Esophagus squamous epithelium (tissue), 5 donors: ENCODE measurements at regions not wholly inside any gene's neighbourhood (a gene's known extent, or its start where the extent isn't known, plus 50 kb on each side); places are given as distances from the start of the nearest gene placed in this dataset.

Source experiments
- DNase-seq: peaks from one replicate; lab custom pipeline; 2025; lab: John Stamatoyannopoulos, UW
- H3K27ac ChIP-seq, 4 donors: fragments of 200-600 bp; sonication (generic); one replicate each; pipeline ENCODE4 v1.5.1; 2016 to 2019; ENCODE audit warnings: mild to moderate bottlenecking in 1 of 4
- H3K27me3 ChIP-seq, 4 donors: fragments of 200-600 bp; sonication (generic); 1 replicate in 3 of 4; 2 replicates in 1 of 4; pipeline versions ENCODE4 v1.5.1 to v1.6.0; 2017 to 2021; ENCODE audit warnings: antibody characterized with exemption in 1 of 4
- H3K36me3 ChIP-seq, 3 donors: fragments of 200-600 bp; sonication (generic); one replicate each; pipeline ENCODE4 v1.5.1; 2016 to 2019
- H3K4me1 ChIP-seq, 3 donors: fragments of 200-600 bp; sonication (generic); one replicate each; pipeline ENCODE4 v1.5.1; 2017 to 2019
- H3K4me3 ChIP-seq, 4 donors: fragments of 200-600 bp; sonication (generic); 1 replicate in 3 of 4; 2 replicates in 1 of 4; pipeline ENCODE4 v1.5.1; 2016 to 2019; ENCODE audit warnings: mild to moderate bottlenecking in 2 of 4, moderate library complexity in 1 of 4
- H3K9me3 ChIP-seq, 3 donors: fragments of 200-600 bp; sonication (generic); one replicate each; pipeline ENCODE4 v1.5.1; 2016 to 2019
- POLR2A ChIP-seq, 4 donors: fragments of 450-650 bp; IDR thresholded peaks; one replicate each; pipeline ENCODE4 v1.6.1; 2017; ENCODE audit warnings: antibody characterized with exemption in 4 of 4, mild to moderate bottlenecking in 4 of 4, moderate library complexity in 3 of 4
- WGBS, 2 donors: methylation state at CpG; one replicate each; pipeline ENCODE4 v1.1.5; 2018; 5-methylcytosine and 5-hydroxymethylcytosine counted together
- intact Hi-C: fragments of 100-400 bp; cut with DNase I; formaldehyde crosslinking; loops from one replicate; pipeline ENCODE4 v1.15.0; 2022
- TF ChIP-seq, protein P1 (sequence below), 6 experiments: fragments of 450-650 bp in 4 of 6; fragments of 200-600 bp in 2 of 6; sonication (generic) in 2 of 6; IDR thresholded peaks; one replicate each; pipeline ENCODE4 v1.5.1; 2016 to 2019; ENCODE audit warnings: antibody characterized with exemption in 6 of 6, mild to moderate bottlenecking in 4 of 6, moderate library complexity in 4 of 6
- donor health status: DM: yes; HTN: yes; CAD: no.

DNA sequence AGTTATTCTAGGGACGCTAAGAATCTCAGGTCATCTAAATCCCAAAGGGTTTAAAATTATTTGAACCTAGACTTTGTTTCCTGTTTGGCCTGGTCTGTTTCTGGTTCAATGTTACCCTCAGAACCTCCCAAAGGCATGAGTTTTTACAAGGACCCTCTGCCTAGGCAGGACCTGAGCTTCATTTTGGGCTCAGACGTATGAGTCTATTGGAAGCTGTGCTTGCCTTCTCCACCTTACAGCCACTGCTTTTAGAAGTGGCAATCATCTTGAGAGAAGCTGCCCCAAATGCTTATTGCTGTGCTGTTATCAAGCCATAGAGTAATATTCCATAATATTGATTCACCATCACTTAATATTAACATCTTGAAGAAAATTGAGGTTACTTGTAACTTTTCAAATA, 510.4 kb downstream of the TLE4 start:
- Histone ChIP-seq H3K36me3 (no peaks in the 10 kb centered on the region), H3K4me3 (no peak overlapping the region), H3K4me1 (no peaks in the 10 kb centered on the region), H3K27ac (no peak overlapping the region), H3K9me3 (no peaks in the 10 kb centered on the region), H3K27me3 (no peaks in the 10 kb centered on the region)
- intact Hi-C loops = no loop called here
- WGBS, 2 donors = 68 to 89% methylated on average over 2 of the region's 2 CpGs
- no peak for DNase-seq
- TF ChIP-seq, protein P1, sequence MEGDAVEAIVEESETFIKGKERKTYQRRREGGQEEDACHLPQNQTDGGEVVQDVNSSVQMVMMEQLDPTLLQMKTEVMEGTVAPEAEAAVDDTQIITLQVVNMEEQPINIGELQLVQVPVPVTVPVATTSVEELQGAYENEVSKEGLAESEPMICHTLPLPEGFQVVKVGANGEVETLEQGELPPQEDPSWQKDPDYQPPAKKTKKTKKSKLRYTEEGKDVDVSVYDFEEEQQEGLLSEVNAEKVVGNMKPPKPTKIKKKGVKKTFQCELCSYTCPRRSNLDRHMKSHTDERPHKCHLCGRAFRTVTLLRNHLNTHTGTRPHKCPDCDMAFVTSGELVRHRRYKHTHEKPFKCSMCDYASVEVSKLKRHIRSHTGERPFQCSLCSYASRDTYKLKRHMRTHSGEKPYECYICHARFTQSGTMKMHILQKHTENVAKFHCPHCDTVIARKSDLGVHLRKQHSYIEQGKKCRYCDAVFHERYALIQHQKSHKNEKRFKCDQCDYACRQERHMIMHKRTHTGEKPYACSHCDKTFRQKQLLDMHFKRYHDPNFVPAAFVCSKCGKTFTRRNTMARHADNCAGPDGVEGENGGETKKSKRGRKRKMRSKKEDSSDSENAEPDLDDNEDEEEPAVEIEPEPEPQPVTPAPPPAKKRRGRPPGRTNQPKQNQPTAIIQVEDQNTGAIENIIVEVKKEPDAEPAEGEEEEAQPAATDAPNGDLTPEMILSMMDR (IDR thresholded peaks at IDR 0.05) = no peak
- no peak for TF ChIP-seq POLR2A (IDR thresholded peaks at IDR 0.05)

DNA sequence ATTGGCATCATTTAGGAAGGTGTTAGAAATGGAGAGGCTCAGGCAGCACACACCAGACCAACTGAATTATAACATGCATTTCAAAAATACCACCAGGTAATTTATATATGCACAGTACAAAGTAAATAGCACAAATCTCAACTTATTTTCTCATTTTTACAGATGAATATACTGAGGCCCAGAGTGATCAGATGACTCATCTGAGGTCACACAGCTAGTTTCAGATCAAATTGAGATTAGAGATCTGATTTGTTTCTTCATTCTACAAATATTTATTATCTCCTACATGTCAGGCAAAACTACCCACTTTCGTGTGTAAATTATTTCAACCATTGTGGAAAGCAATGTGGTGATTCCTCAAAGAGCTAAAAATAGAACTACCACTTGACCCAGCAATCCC, 507.1 kb downstream of the TLE4 start:
- H3K27ac ChIP-seq = no peak overlapping the region
- no peaks in the 10 kb centered on the region for H3K9me3 ChIP-seq
- TF ChIP-seq, protein P1 (IDR thresholded peaks at IDR 0.05) = no peak
- TF ChIP-seq POLR2A (IDR thresholded peaks at IDR 0.05) = no peak
- WGBS, 2 donors = 38 to 50% methylated on average over 1 of the region's 1 CpG
- H3K27me3 ChIP-seq = no peaks in the 10 kb centered on the region
- H3K36me3 ChIP-seq = no peaks in the 10 kb centered on the region
- H3K4me3 ChIP-seq = no peak overlapping the region
- no peak for DNase-seq
- peaks cover 0 to 6% (median 3%) of the 10 kb centered on the region in 3 donors for H3K4me1 ChIP-seq
- intact Hi-C loops = no loop called here

- Histone ChIP-seq H3K27ac (no peak overlapping the region), H3K4me3 (no peak overlapping the region), H3K4me1 (peaks cover 0 to 6% (median 3%) of the 10 kb centered on the region in 3 donors), H3K9me3 (no peaks in the 10 kb centered on the region), H3K27me3 (no peaks in the 10 kb centered on the region), H3K36me3 (no peaks in the 10 kb centered on the region)
- DNase-seq = no peak
- TF ChIP-seq POLR2A (IDR thresholded peaks at IDR 0.05) = no peak
- TF ChIP-seq, protein P1 (IDR thresholded peaks at IDR 0.05) = no peak
- intact Hi-C loops = no loop called here
- WGBS, 2 donors = 83 to 88% methylated on average over 3 of the region's 3 CpGs
Observed at GRCh38 chr9:80077059-80077458, 505.3 kb downstream of the TLE4 start.

- H3K27me3 ChIP-seq = no peaks in the 10 kb centered on the region
- no peaks in the 10 kb centered on the region for H3K9me3 ChIP-seq
- peaks cover 0 to 6% (median 3%) of the 10 kb centered on the region in 3 donors for H3K4me1 ChIP-seq
- H3K4me3 ChIP-seq = no peak overlapping the region
- H3K27ac ChIP-seq = no peak overlapping the region
- H3K36me3 ChIP-seq = no peaks in the 10 kb centered on the region
- intact Hi-C loops = no loop called here
- no peak for TF ChIP-seq POLR2A (IDR thresholded peaks at IDR 0.05)
- TF ChIP-seq, protein P1 (IDR thresholded peaks at IDR 0.05) = no peak
- no peak for DNase-seq
- WGBS, 2 donors = 49 to 67% methylated on average over 4 of the region's 4 CpGs
Observed at GRCh38 chr9:80076162-80076561, 504.4 kb downstream of the TLE4 start.

GRCh38 chr9:80074439-80074838, 502.7 kb downstream of the TLE4 start:
- Histone ChIP-seq H3K27me3 (no peaks in the 10 kb centered on the region), H3K36me3 (no peaks in the 10 kb centered on the region), H3K4me1 (peaks cover 0 to 6% (median 3%) of the 10 kb centered on the region in 3 donors), H3K9me3 (no peaks in the 10 kb centered on the region), H3K4me3 (no peak overlapping the region), H3K27ac (no peak overlapping the region)
- 20 to 46% methylated on average over 3 to 5 of the region's 5 CpGs for WGBS, 2 donors
- no peak for DNase-seq
- intact Hi-C loops = no loop called here
- no peak for TF ChIP-seq POLR2A (IDR thresholded peaks at IDR 0.05)

DNA sequence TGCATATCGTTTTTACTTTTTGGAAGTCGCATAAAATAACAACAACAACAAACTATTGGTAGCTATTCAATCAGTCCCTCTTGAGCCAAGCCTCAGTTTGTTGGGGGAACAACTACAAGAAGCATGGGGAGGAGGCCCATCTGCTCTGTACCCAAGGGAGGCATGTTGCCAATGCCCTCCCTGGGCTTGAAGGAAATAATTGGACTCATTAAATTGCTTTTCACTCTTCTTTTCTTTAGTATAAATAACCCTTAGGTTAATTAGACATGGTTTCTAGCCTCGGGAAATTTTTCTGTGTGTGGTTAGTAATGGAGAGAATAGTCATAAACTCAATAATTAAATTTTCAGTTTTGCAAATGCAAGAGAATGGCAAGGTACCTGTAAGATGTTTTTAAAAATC, 500.7 kb downstream of the TLE4 start:
- Histone ChIP-seq H3K4me1 (peaks cover 0 to 6% (median 3%) of the 10 kb centered on the region in 3 donors), H3K27me3 (no peaks in the 10 kb centered on the region), H3K27ac (no peak overlapping the region), H3K4me3 (no peak overlapping the region), H3K36me3 (no peaks in the 10 kb centered on the region), H3K9me3 (no peaks in the 10 kb centered on the region)
- intact Hi-C loops = no loop called here
- WGBS, 2 donors = 86 to 94% methylated on average over 3 of the region's 3 CpGs
- no peak for DNase-seq
- no peak for TF ChIP-seq POLR2A (IDR thresholded peaks at IDR 0.05)
- TF ChIP-seq, protein P1 (IDR thresholded peaks at IDR 0.05) = no peak
